Uterus (tissue), 3 donors: ENCODE measurements at regions not wholly inside any gene's neighbourhood (a gene's known extent, or its start where the extent isn't known, plus 50 kb on each side); places are given as distances from the start of the nearest gene placed in this dataset.

Experiments
- DNase-seq, 2 donors: peaks; one replicate each; pipeline ENCODE4 v3.0.0-alpha.2; 2019 to 2020
- H3K27ac ChIP-seq, 2 donors: fragments of 200-600 bp; sonication (generic); 1 replicate in 1 of 2; 2 replicates in 1 of 2; pipeline ENCODE4 v1.5.1; 2016 to 2018
- H3K27me3 ChIP-seq, 2 donors: fragments of 200-600 bp; sonication (generic); one replicate each; pipeline ENCODE4 v1.5.1; 2018 to 2019; ENCODE audit warnings: control low read depth in 1 of 2
- H3K36me3 ChIP-seq, 2 donors: fragments of 200-600 bp; sonication (generic); one replicate each; pipeline ENCODE4 v1.5.1; 2019; ENCODE audit warnings: control low read depth in 1 of 2
- H3K4me1 ChIP-seq, 2 donors: fragments of 200-600 bp; sonication (generic); one replicate each; pipeline ENCODE4 v1.5.1; 2018 to 2019; ENCODE audit warnings: control low read depth in 1 of 2
- H3K4me3 ChIP-seq, 2 donors: fragments of 200-600 bp; sonication (generic); 1 replicate in 1 of 2; 2 replicates in 1 of 2; pipeline ENCODE4 v1.5.1; 2018 to 2019; ENCODE audit warnings: mild to moderate bottlenecking in 1 of 2
- H3K9me3 ChIP-seq, 2 donors: fragments of 200-600 bp; sonication (generic); one replicate each; pipeline ENCODE4 v1.5.1; 2019; ENCODE audit warnings: control low read depth in 1 of 2
- POLR2A ChIP-seq, 2 donors: fragments of 450-650 bp; IDR thresholded peaks; one replicate each; pipeline ENCODE4 v1.6.1; 2016; ENCODE audit warnings: antibody characterized with exemption in 2 of 2, mild to moderate bottlenecking in 1 of 2, moderate library complexity in 1 of 2
- intact Hi-C: fragments of 100-400 bp; cut with DNase I; formaldehyde crosslinking; loops from one replicate; pipeline ENCODE4 v1.15.1; 2023; ENCODE audit warnings: low total_unique reads
- TF ChIP-seq, protein P1 (sequence below), 4 experiments: fragments of 200-600 bp in 2 of 4; fragments of 450-650 bp in 2 of 4; sonication (generic) in 2 of 4; IDR thresholded peaks; one replicate each; pipeline ENCODE4 v1.5.1; 2016 to 2019; ENCODE audit warnings: antibody characterized with exemption in 4 of 4, mild to moderate bottlenecking in 2 of 4, moderate library complexity in 1 of 4
- donor health status: DM: yes; HTN: yes; CAD: no.

DNA sequence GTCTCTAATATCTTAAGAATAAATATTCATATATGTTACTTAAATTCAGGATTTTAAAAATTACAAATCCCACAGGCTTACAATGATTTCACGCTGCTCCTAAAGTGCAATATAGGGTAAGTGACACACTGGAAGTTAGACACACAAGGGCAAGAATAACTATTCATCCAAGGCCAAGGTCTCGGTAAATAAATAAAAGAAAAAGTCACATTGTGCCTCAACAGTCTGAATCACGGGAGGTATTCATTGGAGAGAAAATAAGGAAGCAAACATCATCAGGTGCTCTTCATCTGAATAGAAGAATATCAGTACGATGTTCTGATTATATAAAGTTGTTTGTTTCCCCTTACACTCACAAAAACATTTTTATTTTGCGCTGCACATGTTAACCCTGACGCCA lies 820.2 kb downstream of the TRIB2 start:
- H3K9me3 ChIP-seq: no peaks in the 10 kb centered on the region
- H3K36me3 ChIP-seq: no peaks in the 10 kb centered on the region
- intact Hi-C loops: no loop called here
- no peak overlapping the region for H3K27ac ChIP-seq
- no peak for DNase-seq
- no peaks in the 10 kb centered on the region for H3K27me3 ChIP-seq
- no peak for TF ChIP-seq POLR2A (IDR thresholded peaks at IDR 0.05)
- TF ChIP-seq, protein P1, sequence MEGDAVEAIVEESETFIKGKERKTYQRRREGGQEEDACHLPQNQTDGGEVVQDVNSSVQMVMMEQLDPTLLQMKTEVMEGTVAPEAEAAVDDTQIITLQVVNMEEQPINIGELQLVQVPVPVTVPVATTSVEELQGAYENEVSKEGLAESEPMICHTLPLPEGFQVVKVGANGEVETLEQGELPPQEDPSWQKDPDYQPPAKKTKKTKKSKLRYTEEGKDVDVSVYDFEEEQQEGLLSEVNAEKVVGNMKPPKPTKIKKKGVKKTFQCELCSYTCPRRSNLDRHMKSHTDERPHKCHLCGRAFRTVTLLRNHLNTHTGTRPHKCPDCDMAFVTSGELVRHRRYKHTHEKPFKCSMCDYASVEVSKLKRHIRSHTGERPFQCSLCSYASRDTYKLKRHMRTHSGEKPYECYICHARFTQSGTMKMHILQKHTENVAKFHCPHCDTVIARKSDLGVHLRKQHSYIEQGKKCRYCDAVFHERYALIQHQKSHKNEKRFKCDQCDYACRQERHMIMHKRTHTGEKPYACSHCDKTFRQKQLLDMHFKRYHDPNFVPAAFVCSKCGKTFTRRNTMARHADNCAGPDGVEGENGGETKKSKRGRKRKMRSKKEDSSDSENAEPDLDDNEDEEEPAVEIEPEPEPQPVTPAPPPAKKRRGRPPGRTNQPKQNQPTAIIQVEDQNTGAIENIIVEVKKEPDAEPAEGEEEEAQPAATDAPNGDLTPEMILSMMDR (IDR thresholded peaks at IDR 0.05): no peak
- H3K4me3 ChIP-seq: no peak overlapping the region
- H3K4me1 ChIP-seq: no peaks in the 10 kb centered on the region

DNA sequence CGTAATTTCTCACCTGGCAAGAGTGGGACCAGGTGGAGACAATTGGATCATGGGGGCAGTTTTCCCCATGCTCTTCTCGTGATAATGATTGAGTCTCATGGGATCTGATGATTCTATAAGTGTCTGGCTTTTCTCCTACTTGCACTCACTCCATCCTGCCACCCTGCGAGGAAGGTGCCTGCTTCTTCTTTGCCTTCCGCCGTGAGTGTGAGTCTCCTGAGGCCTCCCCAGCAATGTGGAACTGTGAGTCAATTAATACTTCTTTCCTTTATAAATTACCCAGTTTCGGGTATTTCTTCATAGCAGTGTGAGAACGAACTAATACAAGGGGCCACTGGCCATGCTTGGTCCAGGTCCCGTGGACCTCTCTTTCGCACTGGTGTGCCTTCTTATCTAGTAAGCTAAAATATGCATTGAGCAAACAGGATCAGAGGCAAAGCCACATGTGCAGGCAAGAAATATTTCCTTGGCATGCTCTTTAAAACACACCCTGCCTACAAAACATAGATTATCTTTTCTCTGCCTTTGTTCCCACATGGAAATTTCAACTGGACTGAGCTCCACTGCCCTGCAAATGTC lies 821.1 kb downstream of the TRIB2 start:
- no peak overlapping the region for H3K4me3 ChIP-seq
- intact Hi-C loops: no loop called here
- H3K4me1 ChIP-seq: no peaks in the 10 kb centered on the region
- H3K36me3 ChIP-seq: no peaks in the 10 kb centered on the region
- no peaks in the 10 kb centered on the region for H3K9me3 ChIP-seq
- no peak for DNase-seq
- H3K27me3 ChIP-seq: no peaks in the 10 kb centered on the region
- TF ChIP-seq POLR2A (IDR thresholded peaks at IDR 0.05): no peak
- TF ChIP-seq, protein P1 (IDR thresholded peaks at IDR 0.05): no peak
- H3K27ac ChIP-seq: no peak overlapping the region

DNA sequence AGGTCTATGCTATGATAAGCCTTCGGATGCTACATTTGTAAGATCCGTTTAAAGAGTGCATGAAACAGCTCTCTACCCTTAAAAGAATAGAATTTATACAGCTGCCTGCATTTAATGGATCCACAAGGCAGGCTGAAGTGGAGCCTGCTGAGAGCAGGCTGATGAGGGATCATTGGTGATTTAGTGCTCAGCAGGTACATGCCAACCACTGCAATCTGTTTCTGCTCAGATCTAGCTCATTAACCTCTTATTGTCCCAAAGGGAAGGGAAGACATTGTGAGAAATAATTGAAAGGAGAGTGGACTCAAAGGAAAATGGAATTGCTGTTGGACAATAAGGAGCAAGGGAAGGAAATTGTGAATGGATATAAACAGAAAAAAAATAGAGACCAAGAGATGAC lies 822.6 kb downstream of the TRIB2 start:
- no peak for DNase-seq
- no peaks in the 10 kb centered on the region for H3K27me3 ChIP-seq
- H3K9me3 ChIP-seq: no peaks in the 10 kb centered on the region
- no peaks in the 10 kb centered on the region for H3K36me3 ChIP-seq
- H3K4me1 ChIP-seq: no peaks in the 10 kb centered on the region
- intact Hi-C loops: no loop called here
- H3K27ac ChIP-seq: no peak overlapping the region
- no peak overlapping the region for H3K4me3 ChIP-seq
- TF ChIP-seq, protein P1 (IDR thresholded peaks at IDR 0.05): no peak

DNA sequence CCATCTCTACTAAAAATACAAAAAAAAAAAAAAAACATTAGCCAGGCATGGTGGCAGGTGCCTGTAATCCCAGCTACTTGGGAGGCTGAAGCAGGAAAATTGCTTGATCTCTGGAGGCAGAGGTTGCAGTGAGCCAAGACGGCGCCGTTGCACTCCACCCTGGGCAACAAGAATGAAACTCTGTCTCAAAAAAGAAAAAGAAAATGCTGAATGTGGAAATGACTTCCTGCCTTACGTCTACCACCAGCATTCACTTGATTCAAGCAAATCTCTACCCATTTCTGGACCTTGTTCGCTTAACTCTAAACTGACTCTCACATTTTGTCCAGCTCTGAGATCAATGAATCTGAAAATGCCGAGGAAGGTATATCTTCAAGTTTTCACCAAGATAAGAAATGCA lies 825.3 kb downstream of the TRIB2 start:
- Histone ChIP-seq H3K4me1 (no peaks in the 10 kb centered on the region), H3K9me3 (no peaks in the 10 kb centered on the region), H3K36me3 (no peaks in the 10 kb centered on the region), H3K4me3 (no peak overlapping the region), H3K27me3 (no peaks in the 10 kb centered on the region), H3K27ac (no peak overlapping the region)
- TF ChIP-seq POLR2A (IDR thresholded peaks at IDR 0.05): no peak
- TF ChIP-seq, protein P1 (IDR thresholded peaks at IDR 0.05): no peak
- intact Hi-C loops: no loop called here
- DNase-seq: no peak

DNA sequence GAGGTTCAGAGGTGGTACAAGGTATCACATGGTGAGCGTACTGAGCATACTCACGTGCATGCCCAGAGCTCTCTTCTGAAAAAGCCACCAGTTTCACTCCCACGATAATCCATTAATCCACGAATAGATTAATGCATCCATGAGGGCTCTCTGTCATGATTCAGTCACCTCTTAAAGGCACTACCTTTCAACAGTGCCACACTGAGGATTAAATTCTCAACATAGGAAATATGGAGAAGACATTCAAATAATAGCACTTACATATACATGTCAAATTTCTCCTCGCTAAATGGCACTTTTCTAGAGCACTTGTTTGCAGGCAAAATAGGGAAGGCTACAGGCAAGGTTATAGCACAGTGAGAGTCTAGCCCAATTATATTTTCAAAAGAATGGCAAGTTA lies 825.9 kb downstream of the TRIB2 start:
- TF ChIP-seq, protein P1 (IDR thresholded peaks at IDR 0.05): no peak
- TF ChIP-seq POLR2A (IDR thresholded peaks at IDR 0.05): no peak
- no peak for DNase-seq
- H3K27ac ChIP-seq: no peak overlapping the region
- no peaks in the 10 kb centered on the region for H3K36me3 ChIP-seq
- intact Hi-C loops: no loop called here
- no peak overlapping the region for H3K4me3 ChIP-seq
- H3K9me3 ChIP-seq: no peaks in the 10 kb centered on the region
- H3K27me3 ChIP-seq: no peaks in the 10 kb centered on the region
- H3K4me1 ChIP-seq: no peaks in the 10 kb centered on the region
